ENCODE measurements at regions not wholly inside any gene's neighbourhood (a gene's known extent, or its start where the extent isn't known, plus 50 kb on each side); places are given as distances from the start of the nearest gene placed in this dataset.

DNA sequence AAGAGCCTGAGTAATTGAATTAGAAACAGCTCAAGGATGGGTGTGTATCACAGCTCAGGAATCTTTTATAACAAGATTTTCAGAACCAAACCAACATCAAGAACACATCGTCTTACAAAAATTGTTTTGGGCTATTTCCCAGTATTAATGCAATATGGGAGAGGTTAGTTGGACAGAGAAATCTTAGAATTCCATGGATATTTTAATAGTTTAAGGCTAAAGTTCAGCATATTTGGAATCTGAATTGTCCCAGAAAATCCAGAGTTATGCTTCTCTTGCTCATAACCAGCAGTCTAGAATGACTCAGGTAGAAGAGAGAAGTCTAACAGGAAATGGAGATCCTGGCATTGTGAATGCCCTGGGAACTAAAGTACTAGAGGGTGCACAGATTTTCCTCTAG is 74.6 kb downstream of the ADM start:
- H3K79me2 ChIP-seq (ENCODE audit: control insufficient read depth, insufficient read depth, low read length) = no peaks in the 10 kb centered on the region
- H3K4me2 ChIP-seq (ENCODE audit: insufficient read depth, low read length) = no peak overlapping the region
- ChIA-PET CTCF (interaction anchor here (1.0 to 1.2 kb wide), 2 partner anchors 8 to 13 kb away, joined by 5 to 8 read pairs; no protein-coding TSS in a partner anchor), POLR2A (no interaction called here)
- peaks cover 0 to 3% of the 10 kb centered on the region in 2 experiments for H3K27me3 ChIP-seq (ENCODE audit: control insufficient read depth in 2 of 2, insufficient read depth in 2 of 2, low read length in 2 of 2)
- no peaks in the 10 kb centered on the region for H3K9me3 ChIP-seq (replicated peaks; ENCODE audit: control insufficient read depth, insufficient read depth, low read length)
- no peak overlapping the region for H3K9ac ChIP-seq (replicated peaks; ENCODE audit: extremely low read depth, insufficient read depth, low read length)
- no peaks in the 10 kb centered on the region for H3K9me1 ChIP-seq (replicated peaks; ENCODE audit: control insufficient read depth, extremely low read depth, insufficient read depth, low read length)
- peaks cover 10% of the 10 kb centered on the region for H3K4me1 ChIP-seq (ENCODE audit: control insufficient read depth, extremely low read depth, insufficient read depth, low read length)
- no peak for FAIRE-seq
- no peak for DNase-seq (ENCODE audit: low read depth, low spot score)
- no TSS peak for BruUV-seq (replicated peaks)
- intact Hi-C loops (cut with micrococcal nuclease) = no loop called here
- no peak overlapping the region for H2AFZ ChIP-seq (ENCODE audit: low read depth, low read length)
- no peaks in the 10 kb centered on the region for H4K20me1 ChIP-seq (replicated peaks; ENCODE audit: control insufficient read depth, extremely low read depth, insufficient read depth, low read length)
- dilution Hi-C loops (cut with MboI; ENCODE audit: extremely low pct_ligation_motif_present, low sequenced_read_pairs) = no loop called here
- no peaks in the 10 kb centered on the region for H3K36me3 ChIP-seq (ENCODE audit: control insufficient read depth in 2 of 2, extremely low read depth in 1 of 2, insufficient read depth in 2 of 2, low read length in 2 of 2)
- no peak overlapping the region for H3K4me3 ChIP-seq (replicated peaks in 1 of 3; ENCODE audit: insufficient read depth in 1 of 3, low read depth in 1 of 3, low read length in 3 of 3)
- TF ChIP-seq FOS (IDR thresholded peaks at IDR 0.05; ENCODE audit: borderline replicate concordance, insufficient read depth, low read length) = no peak
- TF ChIP-seq POLR2A (IDR thresholded peaks at IDR 0.05; ENCODE audit: low read depth, low read length) = no peak
- no peak for TF ChIP-seq JUN (IDR thresholded peaks at IDR 0.05; ENCODE audit: borderline replicate concordance, insufficient read depth, insufficient read length, low read depth)
- TF ChIP-seq, protein P1, sequence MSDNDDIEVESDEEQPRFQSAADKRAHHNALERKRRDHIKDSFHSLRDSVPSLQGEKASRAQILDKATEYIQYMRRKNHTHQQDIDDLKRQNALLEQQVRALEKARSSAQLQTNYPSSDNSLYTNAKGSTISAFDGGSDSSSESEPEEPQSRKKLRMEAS (IDR thresholded peaks at IDR 0.05; ENCODE audit: insufficient read depth, insufficient read length) = no peak
- TF ChIP-seq, protein P2, sequence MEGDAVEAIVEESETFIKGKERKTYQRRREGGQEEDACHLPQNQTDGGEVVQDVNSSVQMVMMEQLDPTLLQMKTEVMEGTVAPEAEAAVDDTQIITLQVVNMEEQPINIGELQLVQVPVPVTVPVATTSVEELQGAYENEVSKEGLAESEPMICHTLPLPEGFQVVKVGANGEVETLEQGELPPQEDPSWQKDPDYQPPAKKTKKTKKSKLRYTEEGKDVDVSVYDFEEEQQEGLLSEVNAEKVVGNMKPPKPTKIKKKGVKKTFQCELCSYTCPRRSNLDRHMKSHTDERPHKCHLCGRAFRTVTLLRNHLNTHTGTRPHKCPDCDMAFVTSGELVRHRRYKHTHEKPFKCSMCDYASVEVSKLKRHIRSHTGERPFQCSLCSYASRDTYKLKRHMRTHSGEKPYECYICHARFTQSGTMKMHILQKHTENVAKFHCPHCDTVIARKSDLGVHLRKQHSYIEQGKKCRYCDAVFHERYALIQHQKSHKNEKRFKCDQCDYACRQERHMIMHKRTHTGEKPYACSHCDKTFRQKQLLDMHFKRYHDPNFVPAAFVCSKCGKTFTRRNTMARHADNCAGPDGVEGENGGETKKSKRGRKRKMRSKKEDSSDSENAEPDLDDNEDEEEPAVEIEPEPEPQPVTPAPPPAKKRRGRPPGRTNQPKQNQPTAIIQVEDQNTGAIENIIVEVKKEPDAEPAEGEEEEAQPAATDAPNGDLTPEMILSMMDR (IDR thresholded peaks at IDR 0.05; ENCODE audit: extremely low read depth in 1 of 2, insufficient read depth in 1 of 2, low read depth in 1 of 2, low read length in 2 of 2) = no peak
- TF ChIP-seq EZH2 (IDR thresholded peaks at IDR 0.05; ENCODE audit: borderline replicate concordance, low read depth, low read length, severe bottlenecking) = no peak
- no peak for TF ChIP-seq GATA2 (IDR thresholded peaks at IDR 0.05; ENCODE audit: insufficient read depth, insufficient read length, low read depth, low read length)
- no peak for TF ChIP-seq MYC (IDR thresholded peaks at IDR 0.05; ENCODE audit: low read depth, low read length)
- TF ChIP-seq POLR2AphosphoS5 (IDR thresholded peaks at IDR 0.05; ENCODE audit: insufficient read depth, low read depth, low read length) = no peak
- no peak overlapping the region for H3K27ac ChIP-seq (ENCODE audit: insufficient read depth, low read depth, low read length)

Data from endothelial cell of umbilical vein (primary cell).